Activated T-helper 2 cell treated with anti-CD3 and anti-CD28 coated beads, Interferon-gamma antibody, Interleukin-2, Interleukin-4, amounts not matched to agents 10 μg/mL and 5 μg/mL and 100 μg/mL, durations not matched to agents 14 hours and 24 hours and 36 hours (primary cell): ENCODE measurements at regions not wholly inside any gene's neighbourhood (a gene's known extent, or its start where the extent isn't known, plus 50 kb on each side); places are given as distances from the start of the nearest gene placed in this dataset.

Source experiments
- DNase-seq: peaks from one replicate; pipeline ENCODE4 v3.0.0; 2021; ENCODE audit warnings: low spot score
- H3K27ac Mint-ChIP-seq: one replicate; pipeline ENCODE4 v1.8.0; 2021; ENCODE audit warnings: mixed read lengths
- H3K27me3 Mint-ChIP-seq: one replicate; pipeline ENCODE4 v1.8.0; 2021; ENCODE audit warnings: low read depth, mixed read lengths
- H3K36me3 Mint-ChIP-seq: one replicate; pipeline ENCODE4 v1.8.0; 2021; ENCODE audit warnings: low read depth, mixed read lengths
- H3K4me1 Mint-ChIP-seq: one replicate; pipeline ENCODE4 v1.8.0; 2021; ENCODE audit warnings: low read depth, mixed read lengths
- H3K4me3 Mint-ChIP-seq: one replicate; pipeline ENCODE4 v1.8.0; 2021; ENCODE audit warnings: low read depth, mild to moderate bottlenecking, moderate library complexity, mixed read lengths
- H3K9me3 Mint-ChIP-seq: one replicate; pipeline ENCODE4 v1.8.0; 2021; ENCODE audit warnings: mixed read lengths
- intact Hi-C: fragments of 100-400 bp; cut with micrococcal nuclease; formaldehyde crosslinking; loops from one replicate; pipeline ENCODE4 v1.15.1; 2023

- no peak for DNase-seq
- H3K4me3 Mint-ChIP-seq, result no peak overlapping the region
- H3K9me3 Mint-ChIP-seq, result no peaks in the 10 kb centered on the region
- H3K4me1 Mint-ChIP-seq, result no peaks in the 10 kb centered on the region
- intact Hi-C loops, result no loop called here
- no peak overlapping the region for H3K27ac Mint-ChIP-seq
- H3K27me3 Mint-ChIP-seq, result no peaks in the 10 kb centered on the region
- no peaks in the 10 kb centered on the region for H3K36me3 Mint-ChIP-seq
Measured at GRCh38 chr6:22621701-22622100, 52.3 kb downstream of the HDGFL1 start.

DNA sequence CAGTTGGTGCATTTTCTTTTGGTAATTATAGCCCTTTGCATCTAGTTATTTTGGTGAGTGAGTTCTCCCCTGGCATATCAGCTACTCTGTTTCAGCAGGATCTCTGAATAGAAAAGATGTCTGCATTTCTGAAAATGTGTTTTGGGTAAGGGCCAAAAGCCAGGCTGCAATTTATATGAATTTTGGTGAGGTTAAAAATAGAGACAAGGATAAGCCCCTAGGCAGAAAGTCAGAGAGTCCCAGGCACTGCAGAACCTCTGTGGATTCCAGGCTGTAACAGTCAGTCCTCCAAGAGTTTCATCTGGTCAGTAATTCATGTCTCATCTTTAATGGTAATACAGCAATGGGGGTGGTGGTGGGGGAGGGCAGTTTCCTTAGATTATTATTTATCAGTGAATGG lies 53.0 kb downstream of the HDGFL1 start:
- Mint-ChIP-seq H3K4me1 (no peaks in the 10 kb centered on the region), H3K36me3 (no peaks in the 10 kb centered on the region), H3K4me3 (no peak overlapping the region), H3K27ac (no peak overlapping the region), H3K9me3 (no peaks in the 10 kb centered on the region), H3K27me3 (no peaks in the 10 kb centered on the region)
- intact Hi-C loops, result no loop called here
- DNase-seq, result no peak

DNA sequence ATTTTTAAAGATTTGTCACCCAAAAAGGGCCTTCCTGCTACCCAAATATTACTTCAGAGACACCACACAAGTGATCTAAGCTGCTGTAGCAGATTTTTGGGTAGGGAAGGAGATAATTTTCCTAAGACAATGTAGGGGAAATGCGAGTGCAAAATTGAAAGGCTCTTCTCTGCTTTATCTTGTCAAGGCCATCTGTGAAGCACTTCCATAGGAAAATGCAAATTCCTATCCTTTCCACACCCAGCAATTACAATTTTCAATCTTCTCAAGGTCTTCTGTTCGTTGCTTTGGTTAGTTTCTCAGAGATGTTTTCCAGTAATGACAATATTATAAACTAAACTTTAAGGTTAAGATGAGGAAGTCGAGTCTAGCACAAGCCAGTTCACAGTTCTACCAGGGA lies 53.4 kb downstream of the HDGFL1 start:
- H3K27me3 Mint-ChIP-seq, result no peaks in the 10 kb centered on the region
- no peaks in the 10 kb centered on the region for H3K36me3 Mint-ChIP-seq
- no peaks in the 10 kb centered on the region for H3K4me1 Mint-ChIP-seq
- no peak for DNase-seq
- intact Hi-C loops, result no loop called here
- H3K4me3 Mint-ChIP-seq, result no peak overlapping the region
- no peak overlapping the region for H3K27ac Mint-ChIP-seq
- no peaks in the 10 kb centered on the region for H3K9me3 Mint-ChIP-seq

DNA sequence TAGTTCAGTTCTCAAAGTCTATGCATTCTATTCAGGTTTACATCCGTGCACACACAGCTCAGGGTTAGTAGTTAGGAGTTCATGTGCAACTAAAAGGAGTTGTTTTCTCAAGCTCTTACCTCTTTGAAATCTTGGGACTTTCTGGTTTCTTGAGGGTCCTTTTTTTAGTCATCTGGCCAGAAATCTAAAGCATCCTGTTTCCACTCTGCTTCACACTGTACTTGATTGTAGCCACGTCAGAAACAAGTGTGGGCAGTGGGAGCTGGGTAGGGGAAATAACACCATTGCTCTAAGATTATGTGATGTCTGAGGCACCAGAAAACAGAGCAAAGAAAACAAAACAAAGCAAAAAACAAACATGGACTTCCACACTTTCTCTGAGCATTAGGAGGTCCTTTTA lies 58.3 kb downstream of the HDGFL1 start:
- intact Hi-C loops, result no loop called here
- Mint-ChIP-seq H3K9me3 (peaks cover 5% of the 10 kb centered on the region), H3K4me3 (no peak overlapping the region), H3K36me3 (no peaks in the 10 kb centered on the region), H3K4me1 (no peaks in the 10 kb centered on the region), H3K27ac (no peak overlapping the region), H3K27me3 (no peaks in the 10 kb centered on the region)
- DNase-seq, result no peak

GRCh38 chr6:22631091-22631490 lies 61.7 kb downstream of the HDGFL1 start:
- Mint-ChIP-seq H3K27ac (no peak overlapping the region), H3K4me3 (no peak overlapping the region)
- intact Hi-C loops, result no loop called here

DNA sequence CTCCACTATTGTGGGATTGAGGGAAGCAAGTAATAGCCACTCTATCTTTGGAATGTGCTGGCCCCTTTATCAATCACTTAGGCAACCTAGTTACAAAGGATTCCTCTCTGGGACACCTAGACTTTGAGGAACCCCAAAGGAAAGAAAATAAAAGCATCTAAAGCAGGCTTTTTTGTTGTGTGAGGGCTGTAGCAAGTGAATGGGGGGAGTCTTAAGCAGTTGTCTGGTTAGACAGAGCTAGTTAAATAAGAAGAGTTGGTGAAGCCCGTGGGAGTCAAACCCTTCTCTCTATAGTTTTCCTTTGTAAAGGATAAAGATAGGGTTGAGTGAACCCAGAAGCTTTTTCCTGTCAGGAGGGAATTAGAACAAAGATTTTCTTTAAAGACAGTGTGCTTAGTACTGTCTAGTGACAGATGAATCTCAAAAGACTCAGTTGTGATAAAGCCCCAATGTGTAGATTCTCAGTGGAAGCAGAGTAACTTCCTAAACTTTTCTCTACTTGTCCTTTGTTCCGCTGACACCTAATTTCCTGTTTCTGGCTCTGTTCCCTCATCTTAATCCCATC lies 63.3 kb downstream of the HDGFL1 start:
- Mint-ChIP-seq H3K27ac (no peak overlapping the region), H3K27me3 (no peaks in the 10 kb centered on the region)
- intact Hi-C loops, result no loop called here

More at GRCh38 chr6:22631091-22631490, 61.7 kb downstream of the HDGFL1 start:
- H3K9me3 Mint-ChIP-seq, result peaks cover 5% of the 10 kb centered on the region
- DNase-seq, result no peak
- H3K36me3 Mint-ChIP-seq, result no peaks in the 10 kb centered on the region
- no peaks in the 10 kb centered on the region for H3K4me1 Mint-ChIP-seq
- H3K27me3 Mint-ChIP-seq, result no peaks in the 10 kb centered on the region

DNA sequence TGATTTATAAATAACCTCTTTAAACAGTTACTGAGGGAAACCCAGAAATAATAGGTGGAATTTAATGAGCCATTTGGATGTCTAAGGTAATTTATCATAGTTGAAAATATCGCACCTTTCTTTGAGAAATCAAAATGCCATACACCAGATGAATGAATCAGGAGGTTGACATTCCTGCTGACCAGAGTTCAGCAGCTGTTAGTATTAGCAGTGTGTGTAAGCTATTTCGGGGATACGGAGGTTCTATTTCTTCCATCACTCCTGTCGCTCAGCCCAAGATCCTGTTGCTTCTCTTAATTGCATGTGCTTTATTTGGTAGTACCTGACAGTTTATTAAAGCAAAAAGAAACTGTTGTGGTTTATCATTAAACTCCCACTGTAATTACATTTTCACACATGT lies 67.1 kb downstream of the HDGFL1 start:
- no peaks in the 10 kb centered on the region for H3K36me3 Mint-ChIP-seq
- H3K27me3 Mint-ChIP-seq, result no peaks in the 10 kb centered on the region
- no peaks in the 10 kb centered on the region for H3K9me3 Mint-ChIP-seq
- intact Hi-C loops, result no loop called here
- H3K4me3 Mint-ChIP-seq, result no peak overlapping the region
- no peak for DNase-seq
- H3K4me1 Mint-ChIP-seq, result no peaks in the 10 kb centered on the region
- H3K27ac Mint-ChIP-seq, result no peak overlapping the region

More for the DNA sequence above, 63.3 kb downstream of the HDGFL1 start:
- Mint-ChIP-seq H3K36me3 (no peaks in the 10 kb centered on the region), H3K4me1 (no peaks in the 10 kb centered on the region), H3K9me3 (peaks cover 5% of the 10 kb centered on the region), H3K4me3 (no peak overlapping the region)
- no peak for DNase-seq

DNA sequence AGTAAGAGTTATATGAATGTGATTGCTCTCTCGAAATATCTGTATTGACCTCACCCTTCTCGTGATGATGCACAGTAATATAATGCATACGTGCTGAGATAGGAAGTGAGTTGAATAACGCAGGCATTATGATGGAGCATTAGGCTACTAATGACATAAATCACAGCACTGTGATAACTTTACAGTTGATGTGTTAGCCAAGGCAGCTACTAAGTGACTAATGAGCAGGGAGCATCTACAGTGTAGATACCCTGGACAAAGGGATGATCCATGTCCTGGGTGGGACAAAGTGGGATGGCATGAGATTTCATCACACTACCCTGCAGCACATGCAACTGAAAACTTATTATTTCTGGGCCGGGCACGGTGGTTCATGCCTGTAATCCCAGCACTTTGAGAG lies 68.4 kb downstream of the HDGFL1 start:
- no peak overlapping the region for H3K27ac Mint-ChIP-seq
- DNase-seq, result no peak
- no peaks in the 10 kb centered on the region for H3K36me3 Mint-ChIP-seq
- no peaks in the 10 kb centered on the region for H3K27me3 Mint-ChIP-seq
- intact Hi-C loops, result no loop called here
- no peak overlapping the region for H3K4me3 Mint-ChIP-seq
- H3K4me1 Mint-ChIP-seq, result no peaks in the 10 kb centered on the region
- H3K9me3 Mint-ChIP-seq, result no peaks in the 10 kb centered on the region

DNA sequence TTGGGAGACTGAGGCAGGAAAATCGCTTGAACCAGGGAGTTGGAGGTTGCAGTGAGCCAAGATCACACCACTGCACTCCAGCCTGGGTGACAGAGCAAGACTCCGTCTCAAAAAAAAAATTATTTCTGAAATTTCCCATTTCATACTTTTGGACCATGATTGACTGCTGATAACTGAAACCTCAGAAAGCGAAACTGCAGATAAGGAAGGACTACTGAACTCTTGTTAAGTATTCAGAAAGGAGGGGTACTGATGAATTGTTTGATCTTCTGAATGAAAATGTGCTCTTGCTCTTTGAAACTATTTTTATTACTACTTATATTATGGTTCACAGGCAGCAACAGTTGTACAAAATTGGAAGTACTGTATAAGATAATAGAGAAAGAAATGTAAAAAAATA lies 69.0 kb downstream of the HDGFL1 start:
- H3K27ac Mint-ChIP-seq, result no peak overlapping the region
- no peak for DNase-seq
- H3K27me3 Mint-ChIP-seq, result no peaks in the 10 kb centered on the region
- no peaks in the 10 kb centered on the region for H3K36me3 Mint-ChIP-seq
- intact Hi-C loops, result no loop called here
- no peaks in the 10 kb centered on the region for H3K9me3 Mint-ChIP-seq
- no peak overlapping the region for H3K4me3 Mint-ChIP-seq
- H3K4me1 Mint-ChIP-seq, result no peaks in the 10 kb centered on the region

- intact Hi-C loops, result no loop called here
- no peaks in the 10 kb centered on the region for H3K36me3 Mint-ChIP-seq
- no peak overlapping the region for H3K4me3 Mint-ChIP-seq
- no peaks in the 10 kb centered on the region for H3K27me3 Mint-ChIP-seq
- no peaks in the 10 kb centered on the region for H3K9me3 Mint-ChIP-seq
- DNase-seq, result no peak
- H3K4me1 Mint-ChIP-seq, result no peaks in the 10 kb centered on the region
- no peak overlapping the region for H3K27ac Mint-ChIP-seq
Measured at GRCh38 chr6:22642254-22642653, 72.9 kb downstream of the HDGFL1 start.

GRCh38 chr6:22643780-22644179 lies 74.4 kb downstream of the HDGFL1 start:
- Mint-ChIP-seq H3K4me1 (no peaks in the 10 kb centered on the region), H3K9me3 (no peaks in the 10 kb centered on the region), H3K36me3 (no peaks in the 10 kb centered on the region), H3K27me3 (no peaks in the 10 kb centered on the region), H3K4me3 (no peak overlapping the region), H3K27ac (no peak overlapping the region)
- DNase-seq, result no peak
- intact Hi-C loops, result no loop called here

GRCh38 chr6:22647719-22648118 lies 78.4 kb downstream of the HDGFL1 start:
- no peak for DNase-seq
- H3K9me3 Mint-ChIP-seq, result no peaks in the 10 kb centered on the region
- H3K27ac Mint-ChIP-seq, result no peak overlapping the region
- no peaks in the 10 kb centered on the region for H3K27me3 Mint-ChIP-seq
- H3K36me3 Mint-ChIP-seq, result no peaks in the 10 kb centered on the region
- intact Hi-C loops, result no loop called here
- H3K4me3 Mint-ChIP-seq, result no peak overlapping the region
- H3K4me1 Mint-ChIP-seq, result no peaks in the 10 kb centered on the region

DNA sequence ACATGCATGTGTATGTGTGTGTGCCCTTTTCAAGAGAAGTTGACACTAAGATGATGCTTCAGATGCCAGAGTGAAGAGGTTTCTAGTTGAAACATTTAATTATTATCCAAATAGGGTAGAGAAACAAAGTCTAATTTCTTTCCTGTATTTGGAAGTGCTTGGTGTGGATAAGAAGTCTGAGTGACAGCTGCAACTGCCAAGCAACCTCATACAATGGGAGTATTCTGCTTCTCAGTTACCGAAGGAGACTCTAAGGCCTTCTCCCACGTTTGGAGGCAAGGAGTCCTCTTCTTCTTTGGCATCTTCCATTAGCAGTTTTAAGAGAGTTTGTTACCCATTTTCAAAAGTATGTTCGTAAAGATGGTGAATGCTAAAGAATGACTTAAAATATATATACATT lies 82.4 kb downstream of the HDGFL1 start:
- Mint-ChIP-seq H3K27ac (no peak overlapping the region), H3K4me1 (no peaks in the 10 kb centered on the region), H3K36me3 (no peaks in the 10 kb centered on the region), H3K27me3 (no peaks in the 10 kb centered on the region), H3K9me3 (no peaks in the 10 kb centered on the region), H3K4me3 (no peak overlapping the region)
- no peak for DNase-seq
- intact Hi-C loops, result no loop called here

DNA sequence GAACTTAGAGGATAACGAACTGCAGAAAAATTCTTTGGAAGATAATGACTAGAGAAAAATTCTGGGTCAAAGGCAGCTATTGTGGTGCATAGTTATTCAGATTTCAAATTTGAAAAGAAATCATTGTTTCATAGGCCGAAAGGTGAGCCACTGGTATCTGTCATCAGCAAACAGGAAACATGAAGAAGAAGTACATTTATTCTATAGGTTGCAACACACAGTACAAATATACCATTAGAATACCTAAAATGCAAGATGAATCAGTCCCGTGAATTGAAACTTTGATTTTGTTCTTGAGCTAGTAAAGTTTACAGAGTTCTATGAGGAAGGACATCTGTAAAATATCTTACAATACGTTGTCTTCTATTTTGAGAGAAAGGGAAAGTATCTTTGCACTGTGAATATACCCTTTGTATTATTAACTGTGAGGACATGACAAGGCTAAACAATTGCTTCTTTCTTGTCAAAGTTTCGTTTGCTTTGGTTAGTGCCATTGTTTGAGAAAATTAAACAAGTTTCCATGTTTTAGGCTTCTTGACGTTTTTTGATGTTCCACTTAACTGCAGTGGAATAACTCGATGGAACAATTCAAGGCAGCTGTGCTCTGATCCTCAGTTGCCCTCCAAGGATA lies 84.7 kb downstream of the HDGFL1 start:
- H3K4me3 Mint-ChIP-seq, result no peak overlapping the region
- intact Hi-C loops, result no loop called here

More for the DNA sequence above, 84.7 kb downstream of the HDGFL1 start:
- Mint-ChIP-seq H3K27ac (no peak overlapping the region), H3K27me3 (no peaks in the 10 kb centered on the region), H3K36me3 (no peaks in the 10 kb centered on the region), H3K4me1 (no peaks in the 10 kb centered on the region), H3K9me3 (no peaks in the 10 kb centered on the region)
- DNase-seq, result no peak
